Pancreas (tissue), 10 donors: ENCODE measurements at regions not wholly inside any gene's neighbourhood (a gene's known extent, or its start where the extent isn't known, plus 50 kb on each side); places are given as distances from the start of the nearest gene placed in this dataset.

Experiments used
- ATAC-seq, 4 donors: fragments of 200-7000 bp; cut with Tn5 transposase; one replicate each; pipeline versions ENCODE4 v1.8.0 to v1.9.1; 2020; ENCODE audit warnings: mild to moderate bottlenecking in 4 of 4, moderate library complexity in 4 of 4
- DNase-seq, 6 donors: peaks; one replicate each; pipeline ENCODE4 v3.0.0-alpha.2; 2020
- FAIRE-seq: peaks from 2 replicates; lab custom pipeline; 2012; peaks lifted over from hg19 to GRCh38; lab: Jason Lieb, UNC
- H3K27ac ChIP-seq, 4 donors: fragments of 200-600 bp; sonication (generic); 1 replicate in 3 of 4; 2 replicates in 1 of 4; pipeline versions ENCODE4 v1.5.0 to v1.8.0; 2020
- H3K27me3 ChIP-seq, 4 donors: fragments of 200-600 bp; one replicate each; pipeline ENCODE4 v1.8.0; 2021
- H3K36me3 ChIP-seq, 3 donors: fragments of 200-600 bp; sonication (generic) in 1 of 3; one replicate each; pipeline versions ENCODE4 v1.5.0 to v1.8.0; 2020 to 2021
- H3K4me1 ChIP-seq, 3 donors: fragments of 200-600 bp; one replicate each; pipeline ENCODE4 v1.8.0; 2021
- H3K4me3 ChIP-seq, 4 donors: fragments of 200-600 bp; sonication (generic) in 2 of 4; one replicate each; pipeline versions ENCODE4 v1.5.0 to v1.8.0; 2020 to 2021
- H3K9me3 ChIP-seq, 4 donors: fragments of 200-600 bp; one replicate each; pipeline ENCODE4 v1.8.0; 2021
- WGBS, 2 donors: extraction: QIAGEN DNeasy Blood & Tissue Kit; methylation state at CpG; one replicate each; pipeline ENCODE4 v1.1.7; 2013; 5-methylcytosine and 5-hydroxymethylcytosine counted together
- intact Hi-C, 3 donors: fragments of 100-400 bp; cut with DNase I; formaldehyde crosslinking; loops; one replicate each; pipeline versions ENCODE4 v1.11.1 to v1.14.2; 2022
- TF ChIP-seq, protein P1 (sequence below), 4 donors: fragments of 200-600 bp; sonication (generic) in 3 of 4; IDR thresholded peaks; one replicate each; pipeline versions ENCODE4 v1.5.0 to v1.8.0; 2021; ENCODE audit warnings: antibody characterized with exemption in 4 of 4
- donor health status: healthy with polysubstance abuse.
- donor health status: DM: no; HTN: no; CAD: no; lungs with moderate emphysema.
- donor health status: DM: no; HTN: no; CAD: no.
- donor health status: control.
- donor health status: control.
- donor health status: Bipolar disorder and iron deficiency.
- donor health status: DM: yes; HTN: yes; CAD: no.
- donor health status: DM: no; HTN: no; CAD: no.
- donor health status: DM: no; HTN: no; CAD: no.
- donor health status: DM: yes; HTN: yes; CAD: no.

DNA sequence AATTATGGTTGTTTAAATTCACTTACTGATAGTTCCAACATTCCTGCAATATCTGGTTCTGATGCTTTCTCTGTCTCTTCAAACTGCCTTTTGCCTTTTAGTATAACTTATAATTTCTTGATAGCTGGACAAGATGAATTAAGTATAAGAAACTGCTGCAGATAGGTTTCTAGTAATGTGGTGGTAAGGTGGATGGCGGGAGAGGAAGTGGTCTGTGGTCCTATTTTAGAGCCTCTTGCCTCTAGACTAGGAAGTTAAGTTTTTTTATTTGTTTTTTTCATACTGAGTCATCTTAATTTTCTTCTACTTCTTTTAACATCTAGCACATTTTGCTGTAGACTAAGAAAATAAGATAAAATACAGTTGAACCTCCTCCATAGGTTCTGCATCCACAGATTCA is 310.0 kb downstream of the SLITRK2 start:
- Histone ChIP-seq H3K27ac (no peak overlapping the region), H3K27me3 (peaks cover 0 to 8% (median 0%) of the 10 kb centered on the region in 4 donors), H3K9me3 (no peaks in the 10 kb centered on the region), H3K4me1 (no peaks in the 10 kb centered on the region), H3K36me3 (no peaks in the 10 kb centered on the region), H3K4me3 (no peak overlapping the region)
- no peak for ATAC-seq
- intact Hi-C loops: no loop called here
- TF ChIP-seq, protein P1, sequence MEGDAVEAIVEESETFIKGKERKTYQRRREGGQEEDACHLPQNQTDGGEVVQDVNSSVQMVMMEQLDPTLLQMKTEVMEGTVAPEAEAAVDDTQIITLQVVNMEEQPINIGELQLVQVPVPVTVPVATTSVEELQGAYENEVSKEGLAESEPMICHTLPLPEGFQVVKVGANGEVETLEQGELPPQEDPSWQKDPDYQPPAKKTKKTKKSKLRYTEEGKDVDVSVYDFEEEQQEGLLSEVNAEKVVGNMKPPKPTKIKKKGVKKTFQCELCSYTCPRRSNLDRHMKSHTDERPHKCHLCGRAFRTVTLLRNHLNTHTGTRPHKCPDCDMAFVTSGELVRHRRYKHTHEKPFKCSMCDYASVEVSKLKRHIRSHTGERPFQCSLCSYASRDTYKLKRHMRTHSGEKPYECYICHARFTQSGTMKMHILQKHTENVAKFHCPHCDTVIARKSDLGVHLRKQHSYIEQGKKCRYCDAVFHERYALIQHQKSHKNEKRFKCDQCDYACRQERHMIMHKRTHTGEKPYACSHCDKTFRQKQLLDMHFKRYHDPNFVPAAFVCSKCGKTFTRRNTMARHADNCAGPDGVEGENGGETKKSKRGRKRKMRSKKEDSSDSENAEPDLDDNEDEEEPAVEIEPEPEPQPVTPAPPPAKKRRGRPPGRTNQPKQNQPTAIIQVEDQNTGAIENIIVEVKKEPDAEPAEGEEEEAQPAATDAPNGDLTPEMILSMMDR (IDR thresholded peaks at IDR 0.05): no peak
- FAIRE-seq: no peak
- DNase-seq: no peak
- WGBS, 2 donors: 58 to 80% methylated on average over 1 of the region's 1 CpG

DNA sequence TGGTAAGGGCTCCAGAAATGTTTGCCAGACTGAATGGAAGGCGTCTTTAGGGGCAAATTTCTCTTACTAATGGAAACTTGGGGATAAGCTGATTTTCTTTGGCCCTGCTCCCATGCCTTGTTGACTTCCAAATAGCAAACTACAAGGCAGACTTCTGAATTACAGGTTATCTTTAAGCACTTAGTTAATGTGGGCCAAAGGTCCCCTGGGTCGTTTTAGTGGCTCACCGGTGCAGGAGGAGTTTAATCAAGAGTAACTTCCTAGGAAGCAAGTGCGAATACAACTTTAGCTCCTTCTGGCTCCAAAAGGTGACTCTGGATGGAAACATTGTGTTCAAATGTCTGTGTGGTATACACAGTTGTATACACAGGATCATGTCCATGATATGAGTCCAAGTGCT is 323.6 kb downstream of the SLITRK2 start:
- TF ChIP-seq, protein P1 (IDR thresholded peaks at IDR 0.05): no peak
- ATAC-seq (no peak), FAIRE-seq (no peak), DNase-seq (no peak)
- Histone ChIP-seq H3K9me3 (no peaks in the 10 kb centered on the region), H3K36me3 (no peaks in the 10 kb centered on the region), H3K4me1 (no peaks in the 10 kb centered on the region), H3K27me3 (no peaks in the 10 kb centered on the region), H3K27ac (no peak overlapping the region), H3K4me3 (no peak overlapping the region)
- 35 to 37% methylated on average over 4 of the region's 4 CpGs for WGBS, 2 donors
- intact Hi-C loops: no loop called here

DNA sequence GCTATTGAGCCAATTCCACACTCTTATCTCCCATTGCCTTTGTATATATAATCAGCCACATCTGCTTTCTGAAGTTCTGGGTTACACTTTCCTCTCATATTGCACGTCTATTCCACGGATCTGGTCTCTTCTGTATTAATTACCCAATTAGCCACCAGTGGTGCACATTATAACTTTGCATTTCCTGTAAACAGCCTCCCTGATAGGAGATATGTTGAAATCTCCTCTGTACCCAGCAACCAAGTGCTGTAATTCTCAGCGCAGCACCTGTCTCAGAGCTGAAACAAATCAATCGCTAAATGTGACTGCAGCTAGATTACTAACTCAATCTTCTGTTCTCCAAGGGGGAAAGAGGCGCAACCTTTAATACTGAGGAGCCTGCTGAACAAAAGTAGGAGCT is 326.4 kb downstream of the SLITRK2 start:
- Histone ChIP-seq H3K27ac (no peak overlapping the region), H3K27me3 (no peaks in the 10 kb centered on the region), H3K4me1 (no peaks in the 10 kb centered on the region), H3K4me3 (no peak overlapping the region), H3K36me3 (no peaks in the 10 kb centered on the region), H3K9me3 (no peaks in the 10 kb centered on the region)
- ATAC-seq: peak in 2 of 4 donors; percentile 24 to 58
- DNase-seq: no peak
- TF ChIP-seq, protein P1 (IDR thresholded peaks at IDR 0.05): no peak
- WGBS, 2 donors: 16 to 23% methylated on average over 5 of the region's 5 CpGs
- intact Hi-C loops: no loop called here
- no peak for FAIRE-seq

DNA sequence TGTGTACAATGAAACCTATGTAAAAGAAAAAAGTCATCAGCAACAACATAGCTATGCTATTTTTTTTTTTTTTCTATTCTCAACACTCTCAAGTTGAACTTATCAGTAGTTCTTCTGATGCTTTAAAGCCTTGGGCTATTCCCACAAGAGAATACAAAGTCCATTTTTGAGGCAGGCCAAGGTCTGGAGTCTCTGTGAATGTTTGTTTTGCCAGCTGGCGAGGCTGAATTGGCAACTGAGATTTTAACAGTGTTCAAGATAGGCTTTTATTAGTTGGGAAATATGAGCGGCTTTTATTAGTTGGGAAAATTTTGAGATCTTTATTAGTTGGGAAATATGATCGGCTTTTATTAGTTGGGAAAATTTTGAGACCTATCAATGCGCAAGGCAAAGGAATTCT is 336.6 kb downstream of the SLITRK2 start:
- peak; percentile 32 for FAIRE-seq
- TF ChIP-seq, protein P1 (IDR thresholded peaks at IDR 0.05): no peak
- peak in 3 of 4 donors; percentile 47 to 74 (median 60) for ATAC-seq
- Histone ChIP-seq H3K36me3 (no peaks in the 10 kb centered on the region), H3K9me3 (no peaks in the 10 kb centered on the region), H3K27ac (no peak overlapping the region), H3K4me1 (peaks cover 0 to 6% (median 0%) of the 10 kb centered on the region in 3 donors), H3K27me3 (peaks cover 0 to 12% (median 0%) of the 10 kb centered on the region in 4 donors), H3K4me3 (no peak overlapping the region)
- 21 to 36% methylated on average over 4 of the region's 4 CpGs for WGBS, 2 donors
- DNase-seq: peak in 1 of 6 donors; percentile 6
- intact Hi-C loops: no loop called here

DNA sequence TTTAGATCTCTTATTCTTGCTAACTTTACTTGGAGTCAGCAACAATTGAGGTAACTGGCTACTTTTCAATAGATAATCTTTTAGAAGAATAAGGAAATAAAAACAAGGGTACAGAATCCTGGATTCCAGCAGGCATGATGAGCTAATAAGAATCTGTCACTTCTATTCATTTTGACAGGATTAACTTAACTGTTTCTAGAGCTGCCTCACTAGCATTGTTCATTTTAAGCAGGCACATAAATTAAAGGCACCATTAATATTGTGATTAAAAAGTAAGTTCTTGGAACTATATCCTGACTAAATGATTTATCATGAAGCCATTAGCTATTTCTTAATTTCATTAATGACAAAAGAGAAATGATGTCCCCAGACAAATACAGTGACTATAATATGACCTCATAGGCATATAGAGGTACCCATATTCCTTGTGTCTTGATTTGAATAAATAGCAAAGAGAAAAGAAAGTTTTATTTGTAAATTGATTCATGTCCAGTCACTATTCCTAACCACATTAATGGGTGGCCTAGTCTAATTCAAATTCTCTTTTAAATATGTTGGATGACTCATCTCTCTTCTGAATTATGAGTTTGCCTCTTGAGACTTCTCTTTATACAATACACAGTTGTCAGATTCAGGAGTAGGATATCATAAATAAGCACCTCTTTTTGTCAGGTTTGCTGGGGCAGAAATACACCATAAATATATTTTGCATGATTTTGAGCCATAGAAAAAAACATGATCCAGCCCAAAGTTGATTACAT is 343.0 kb downstream of the SLITRK2 start:
- H3K9me3 ChIP-seq: no peaks in the 10 kb centered on the region
- intact Hi-C loops: no loop called here
- no peak for ATAC-seq
- H3K36me3 ChIP-seq: no peaks in the 10 kb centered on the region
- no peaks in the 10 kb centered on the region for H3K27me3 ChIP-seq
- DNase-seq: no peak
- no peak for FAIRE-seq
- no peaks in the 10 kb centered on the region for H3K4me1 ChIP-seq
- no peak overlapping the region for H3K4me3 ChIP-seq
- TF ChIP-seq, protein P1 (IDR thresholded peaks at IDR 0.05): no peak
- H3K27ac ChIP-seq: no peak overlapping the region
